ENCODE measurements at regions not wholly inside any gene's neighbourhood (a gene's known extent, or its start where the extent isn't known, plus 50 kb on each side); places are given as distances from the start of the nearest gene placed in this dataset.

GRCh38 chr13:105841286-105841685, 694.2 kb downstream of the EFNB2 start:
- Histone ChIP-seq H3K4ac (replicated peaks; ENCODE audit: insufficient read length, low read depth, low read length) (no peak overlapping the region), H3K79me1 (ENCODE audit: low read depth, low read length) (no peaks in the 10 kb centered on the region), H3K23ac (ENCODE audit: insufficient read length) (no peak overlapping the region), H3K14ac (ENCODE audit: insufficient read length) (no peak overlapping the region), H4K5ac (ENCODE audit: insufficient read length, low read depth, low read length) (no peak overlapping the region), H2BK120ac (replicated peaks; ENCODE audit: low read depth, low read length) (no peak overlapping the region), H3K9ac (replicated peaks in 1 of 4; ENCODE audit: extremely low read depth in 1 of 4, low read depth in 3 of 4, low read length in 3 of 4) (no peak overlapping the region), H2BK20ac (ENCODE audit: low read length) (no peak overlapping the region), H3K9me3 (ENCODE audit: insufficient read depth in 2 of 2, low read depth in 1 of 2, low read length in 1 of 2) (no peaks in the 10 kb centered on the region), H3K56ac (replicated peaks; ENCODE audit: insufficient read length, low read depth, low read length) (no peak overlapping the region), H2AFZ (ENCODE audit: low read length) (no peak overlapping the region), H3K27me3 (replicated peaks in 1 of 4; ENCODE audit: control insufficient read depth in 3 of 4, extremely low read depth in 1 of 4, insufficient read depth in 3 of 4, low read length in 3 of 4) (no peaks in the 10 kb centered on the region), H2AK5ac (ENCODE audit: low read depth, low read length) (no peak overlapping the region), H3K27ac (ENCODE audit: low read depth, low read length) (no peak overlapping the region), H2BK12ac (ENCODE audit: low read depth, low read length) (no peak overlapping the region), H4K8ac (ENCODE audit: extremely low read depth, insufficient read depth, low read length) (no peak overlapping the region), H3K79me2 (ENCODE audit: control insufficient read depth in 1 of 2, insufficient read depth in 2 of 2, low read length in 2 of 2) (no peaks in the 10 kb centered on the region), H3K23me2 (ENCODE audit: low read depth, low read length) (no peaks in the 10 kb centered on the region), H3K36me3 (ENCODE audit: control insufficient read depth in 2 of 4, insufficient read depth in 4 of 4, low read length in 3 of 4) (no peaks in the 10 kb centered on the region; a peak in 2 of 8 replicates), H3K18ac (ENCODE audit: extremely low read depth, low read length) (no peak overlapping the region), H3K4me2 (ENCODE audit: insufficient read depth in 1 of 2, low read depth in 2 of 2, low read length in 2 of 2) (no peak overlapping the region), H2BK15ac (ENCODE audit: low read length) (no peak overlapping the region), H3K4me3 (ENCODE audit: extremely low read depth in 1 of 4, insufficient read depth in 2 of 4, low read depth in 3 of 4, low read length in 4 of 4) (no peak overlapping the region), H4K20me1 (replicated peaks in 1 of 2; ENCODE audit: control insufficient read depth in 1 of 2, insufficient read depth in 2 of 2, low read length in 2 of 2) (no peaks in the 10 kb centered on the region), H4K91ac (replicated peaks; ENCODE audit: insufficient read length, low read length) (no peak overlapping the region), H3K4me1 (replicated peaks in 1 of 4; ENCODE audit: control insufficient read depth in 3 of 4, insufficient read depth in 4 of 4, low read length in 3 of 4) (peaks cover 0 to 4% (median 0%) of the 10 kb centered on the region in 4 experiments; a peak in 1 of 7 replicates), H2BK5ac (ENCODE audit: low read depth, low read length) (no peak overlapping the region)
- 86% methylated on average over 3 of the region's 3 CpGs; no CpG with 5 or more reads in 1 of the 2 experiments for WGBS, 2 experiments (ENCODE audit: extremely low coverage in 1 of 2, insufficient coverage in 1 of 2, insufficient read length in 1 of 2, insufficient replicate concordance in 2 of 2, low coverage in 1 of 2, low lambda C conversion rate in 2 of 2, missing lambda C conversion rate in 1 of 2)
- FAIRE-seq (no peak), DNase-seq (ENCODE audit: low read depth in 1 of 2, low spot score in 2 of 2) (no peak)
- ChIA-PET POLR2A (ENCODE audit: partially characterized antibody) (no interaction called here), CTCF (ENCODE audit: partially characterized antibody) (no interaction called here)
- TF ChIP-seq EGR1 (IDR thresholded peaks at IDR 0.05; ENCODE audit: borderline replicate concordance, low read depth, low read length) = no peak
- no peak for TF ChIP-seq CREB1 (IDR thresholded peaks at IDR 0.05)
- no peak for TF ChIP-seq GABPA (IDR thresholded peaks at IDR 0.05; ENCODE audit: borderline replicate concordance, insufficient read depth, low read length)
- no peak for TF ChIP-seq JUN (IDR thresholded peaks at IDR 0.05; ENCODE audit: low read depth, low read length)
